Ishikawa (cell line): ENCODE measurements at regions not wholly inside any gene's neighbourhood (a gene's known extent, or its start where the extent isn't known, plus 50 kb on each side); places are given as distances from the start of the nearest gene placed in this dataset.

Source experiments
- CEBPB ChIP-seq: IDR thresholded peaks from 2 replicates; pipeline ENCODE4 v1.6.1; 2012
- CREB1 ChIP-seq: IDR thresholded peaks from 2 replicates; pipeline ENCODE4 v1.6.1; 2012; ENCODE audit warnings: low read depth
- EGR1 ChIP-seq: IDR thresholded peaks from 2 replicates; pipeline ENCODE4 v1.6.1; 2012
- EP300 ChIP-seq: IDR thresholded peaks from 2 replicates; pipeline ENCODE4 v1.6.1; 2012; ENCODE audit warnings: borderline replicate concordance
- FOXM1 ChIP-seq: IDR thresholded peaks from 2 replicates; pipeline ENCODE4 v1.6.1; 2012; ENCODE audit warnings: low read depth, borderline replicate concordance
- MAX ChIP-seq: IDR thresholded peaks from 2 replicates; pipeline ENCODE4 v1.6.1; 2012
- NFIC ChIP-seq: IDR thresholded peaks from 2 replicates; pipeline ENCODE4 v1.6.1; 2012
- RAD21 ChIP-seq: IDR thresholded peaks from 2 replicates; pipeline ENCODE4 v1.6.1; 2012; ENCODE audit warnings: low read depth
- REST ChIP-seq: IDR thresholded peaks from 2 replicates; pipeline ENCODE4 v1.6.1; 2012; ENCODE audit warnings: low read depth, mild to moderate bottlenecking
- TAF1 ChIP-seq: IDR thresholded peaks from 2 replicates; pipeline ENCODE4 v1.6.1; 2012; ENCODE audit warnings: low read depth, mild to moderate bottlenecking
- TCF12 ChIP-seq: IDR thresholded peaks from 2 replicates; pipeline ENCODE4 v1.6.1; 2012; ENCODE audit warnings: low read depth
- USF1 ChIP-seq: IDR thresholded peaks from 2 replicates; pipeline ENCODE4 v1.6.1; 2012
- YY1 ChIP-seq: IDR thresholded peaks from 2 replicates; pipeline ENCODE4 v1.6.1; 2012; ENCODE audit warnings: low read depth
- ZBTB7A ChIP-seq: IDR thresholded peaks from 2 replicates; pipeline ENCODE4 v1.6.1; 2012; ENCODE audit warnings: low read depth

- TF ChIP-seq FOXM1 (no peak), MAX (no peak), EP300 (no peak), RAD21 (no peak), YY1 (no peak), REST (no peak), TAF1 (no peak), TCF12 (no peak), EGR1 (no peak), ZBTB7A (no peak), CREB1 (no peak), NFIC (no peak), USF1 (no peak), CEBPB (no peak)
Measured at GRCh38 chr5:40414922-40415321, 264.8 kb upstream of the PTGER4 start.
